SU-DHL-6 (cell line): ENCODE measurements at regions not wholly inside any gene's neighbourhood (a gene's known extent, or its start where the extent isn't known, plus 50 kb on each side); places are given as distances from the start of the nearest gene placed in this dataset.

Experiments used
- H2AFZ ChIP-seq: fragments of 200-600 bp; sonication (generic); 2 replicates; pipeline ENCODE4 v1.6.1; 2014; ENCODE audit warnings: low read depth, mild to moderate bottlenecking, moderate library complexity, mixed read lengths, antibody characterized with exemption, low read length; ENCODE audit not compliant: severe bottlenecking
- H3F3A ChIP-seq: fragments of 200-600 bp; shearing (Covaris generic); 2 replicates; pipeline ENCODE4 v1.6.0; 2016; ENCODE audit warnings: antibody characterized with exemption, mild to moderate bottlenecking; ENCODE audit not compliant: insufficient read depth
- H3K27ac ChIP-seq: fragments of 200-600 bp; sonication (generic); 2 replicates; pipeline ENCODE4 v1.5.1; 2016; ENCODE audit warnings: low read depth, mild to moderate bottlenecking, low read length, moderate library complexity, mixed read lengths
- H3K27me3 ChIP-seq: fragments of 200-600 bp; sonication (generic), shearing (Covaris generic); 2 replicates; pipeline ENCODE4 v1.6.0; 2014; ENCODE audit warnings: mild to moderate bottlenecking, low read length
- H3K36me3 ChIP-seq: fragments of 200-600 bp; sonication (generic); 2 replicates; pipeline ENCODE4 v1.6.1; 2014; ENCODE audit warnings: mild to moderate bottlenecking, low read length, mixed read lengths
- H3K4me2 ChIP-seq: fragments of 300-600, 200-600 bp; shearing (Covaris generic), sonication (generic); 2 replicates; pipeline ENCODE4 v1.6.0; 2014; ENCODE audit warnings: low read length, low read depth, mild to moderate bottlenecking; ENCODE audit not compliant: poor library complexity, severe bottlenecking
- H3K4me3 ChIP-seq: fragments of 200-600 bp; sonication (generic); 2 replicates; pipeline ENCODE4 v1.5.1; 2014; ENCODE audit warnings: antibody characterized with exemption, low read length, mild to moderate bottlenecking, mixed read lengths; ENCODE audit not compliant: insufficient read depth, poor library complexity, severe bottlenecking
- H3K79me2 ChIP-seq: fragments of 200-600 bp; sonication (generic); 2 replicates; pipeline ENCODE4 v1.6.1; 2014; ENCODE audit warnings: mild to moderate bottlenecking, low read length, moderate library complexity; ENCODE audit not compliant: insufficient read depth
- H3K9ac ChIP-seq: fragments of 200-600 bp; sonication (generic); 2 replicates; pipeline ENCODE4 v1.7.0; 2014; ENCODE audit warnings: mild to moderate bottlenecking, low read length
- H3K9me2 ChIP-seq: fragments of 200-600 bp; sonication (generic); replicated peaks from 2 replicates; pipeline ENCODE4 v1.6.1; 2014; ENCODE audit warnings: low read length; ENCODE audit not compliant: insufficient read depth
- H3K9me3 ChIP-seq: fragments of 200-600 bp; sonication (generic); 2 replicates; pipeline ENCODE4 v1.6.1; 2014; ENCODE audit warnings: low read length, mixed read lengths; ENCODE audit not compliant: insufficient read depth
- H4K20me1 ChIP-seq: fragments of 200-600 bp; sonication (generic); 2 replicates; pipeline ENCODE4 v1.6.1; 2014; ENCODE audit warnings: low read depth, mild to moderate bottlenecking, antibody characterized with exemption, low read length, moderate library complexity, mixed read lengths
- CTCF ChIP-seq: fragments of 200-600 bp; sonication (generic); IDR thresholded peaks from one replicate; pipeline ENCODE4 v1.5.1; 2017; ENCODE audit warnings: antibody characterized with exemption, mild to moderate bottlenecking, low read length, moderate library complexity; ENCODE audit not compliant: insufficient read depth, poor library complexity, severe bottlenecking
- EZH2phosphoT487 ChIP-seq: fragments of 200-600 bp; sonication (generic), shearing (Covaris generic); conservative IDR thresholded peaks from 2 replicates; pipeline ENCODE4 v1.6.1; 2018; ENCODE audit warnings: mild to moderate bottlenecking, antibody characterized with exemption, low read length, moderate library complexity, mixed read lengths

- H3K4me3 ChIP-seq, result no peak overlapping the region
- H3K9me2 ChIP-seq, result no peaks in the 10 kb centered on the region
- H3K27ac ChIP-seq, result no peak overlapping the region
- TF ChIP-seq EZH2phosphoT487 (no peak), CTCF (no peak)
- H3K9ac ChIP-seq, result no peak overlapping the region
- H3F3A ChIP-seq, result no peaks in the 10 kb centered on the region
- H3K79me2 ChIP-seq, result no peaks in the 10 kb centered on the region
- no peaks in the 10 kb centered on the region for H3K36me3 ChIP-seq
- H3K4me2 ChIP-seq, result no peak overlapping the region
- no peaks in the 10 kb centered on the region for H3K9me3 ChIP-seq
- no peaks in the 10 kb centered on the region for H4K20me1 ChIP-seq
- H2AFZ ChIP-seq, result no peak overlapping the region
- no peaks in the 10 kb centered on the region for H3K27me3 ChIP-seq
Observed at GRCh38 chr13:95440441-95441088, 112.0 kb upstream of the CLDN10 start.

GRCh38 chr13:95441326-95441725 lies 111.2 kb upstream of the CLDN10 start:
- no peaks in the 10 kb centered on the region for H3K79me2 ChIP-seq
- no peak overlapping the region for H3K4me2 ChIP-seq
- H3K9ac ChIP-seq, result no peak overlapping the region
- H3K9me3 ChIP-seq, result no peaks in the 10 kb centered on the region
- TF ChIP-seq CTCF, result no peak
- no peak for TF ChIP-seq EZH2phosphoT487
- H3K27me3 ChIP-seq, result no peaks in the 10 kb centered on the region
- no peaks in the 10 kb centered on the region for H3K36me3 ChIP-seq
- H2AFZ ChIP-seq, result no peak overlapping the region
- H4K20me1 ChIP-seq, result no peaks in the 10 kb centered on the region
- no peak overlapping the region for H3K27ac ChIP-seq
- no peaks in the 10 kb centered on the region for H3F3A ChIP-seq
- no peaks in the 10 kb centered on the region for H3K9me2 ChIP-seq
- no peak overlapping the region for H3K4me3 ChIP-seq

GRCh38 chr13:95444006-95444730 lies 108.4 kb upstream of the CLDN10 start:
- no peak overlapping the region for H3K4me3 ChIP-seq
- H3K27ac ChIP-seq, result no peak overlapping the region
- H3K4me2 ChIP-seq, result no peak overlapping the region
- H3K79me2 ChIP-seq, result no peaks in the 10 kb centered on the region
- no peaks in the 10 kb centered on the region for H3K9me2 ChIP-seq
- no peaks in the 10 kb centered on the region for H3K36me3 ChIP-seq
- no peak overlapping the region for H2AFZ ChIP-seq
- H3F3A ChIP-seq, result no peaks in the 10 kb centered on the region
- no peak overlapping the region for H3K9ac ChIP-seq
- H4K20me1 ChIP-seq, result no peaks in the 10 kb centered on the region
- TF ChIP-seq EZH2phosphoT487, result no peak
- TF ChIP-seq CTCF, result no peak
- no peaks in the 10 kb centered on the region for H3K9me3 ChIP-seq
- H3K27me3 ChIP-seq, result no peaks in the 10 kb centered on the region
